GM19372 (cell line): ENCODE measurements at regions not wholly inside any gene's neighbourhood (a gene's known extent, or its start where the extent isn't known, plus 50 kb on each side); places are given as distances from the start of the nearest gene placed in this dataset.
"Not testable (repeated sequence)": the region's sequence is repeated elsewhere in the genome, so short reads cannot be mapped to it uniquely, and the experiment has no call there.

Experiments
- ATAC-seq: cut with Tn5 transposase; IDR thresholded peaks from one replicate; pipeline ENCODE4 v1.9.1; 2021; ENCODE audit warnings: mild to moderate bottlenecking, low read depth, moderate library complexity; ENCODE audit not compliant: unreplicated experiment

DNA sequence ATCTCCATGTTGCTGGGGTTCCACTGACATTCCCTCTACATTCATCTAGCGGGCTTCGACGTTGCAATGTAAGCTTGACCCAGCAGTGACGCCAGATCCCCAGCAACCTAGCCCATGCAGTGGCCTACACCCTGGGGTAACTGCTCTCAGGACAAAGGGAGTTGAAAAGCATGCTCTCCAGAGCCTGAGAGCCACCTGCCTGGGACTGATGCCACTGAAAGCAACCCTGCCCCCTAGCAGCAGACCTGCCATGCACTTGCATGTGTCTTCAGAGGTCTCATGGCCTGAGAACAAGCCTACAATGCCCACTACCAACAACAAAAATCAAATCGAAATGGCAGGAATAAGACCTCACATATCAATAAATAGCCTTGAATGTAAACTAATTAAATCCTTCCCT, 330.3 kb downstream of the TRIM36 start:
- ATAC-seq = no peak

DNA sequence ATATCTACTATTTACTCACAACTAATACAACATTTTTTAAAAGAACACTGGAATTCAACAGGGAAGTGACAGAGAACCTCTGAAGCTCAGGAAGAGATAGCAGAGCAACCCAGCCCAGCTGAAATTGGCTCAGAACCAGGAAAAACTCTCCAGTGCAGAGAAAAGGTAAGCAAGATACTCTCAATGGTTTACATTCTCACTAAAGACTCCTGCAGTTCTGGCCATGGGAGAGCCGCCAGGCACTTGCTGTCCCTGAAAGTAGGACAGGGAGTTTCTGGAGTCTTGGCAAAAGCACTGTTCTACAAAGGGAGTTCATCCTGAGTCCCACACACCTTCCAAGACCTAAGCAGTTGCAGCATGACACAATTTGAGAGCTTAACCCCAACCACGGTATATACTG, 330.8 kb downstream of the TRIM36 start:
- ATAC-seq = no peak

DNA sequence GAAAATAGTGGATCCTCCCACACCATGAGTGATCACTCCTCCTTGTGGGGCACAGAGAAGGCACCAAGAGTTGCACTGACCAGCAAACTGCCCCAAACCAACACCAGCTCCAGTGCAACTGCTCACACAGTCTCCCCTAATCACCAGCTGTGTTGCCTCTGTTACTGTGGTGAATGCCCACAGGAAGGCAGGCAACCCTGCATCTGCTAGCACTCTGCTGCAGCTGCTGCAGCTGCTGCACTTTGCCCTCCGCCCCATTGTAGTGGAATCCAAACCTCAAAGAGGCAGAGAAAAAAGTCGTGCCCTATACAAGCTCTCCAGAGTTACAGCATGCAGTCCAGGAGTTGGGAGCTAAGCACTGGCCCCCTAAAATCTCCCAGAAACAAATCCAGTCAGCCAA, 339.6 kb downstream of the TRIM36 start:
- no peak for ATAC-seq

DNA sequence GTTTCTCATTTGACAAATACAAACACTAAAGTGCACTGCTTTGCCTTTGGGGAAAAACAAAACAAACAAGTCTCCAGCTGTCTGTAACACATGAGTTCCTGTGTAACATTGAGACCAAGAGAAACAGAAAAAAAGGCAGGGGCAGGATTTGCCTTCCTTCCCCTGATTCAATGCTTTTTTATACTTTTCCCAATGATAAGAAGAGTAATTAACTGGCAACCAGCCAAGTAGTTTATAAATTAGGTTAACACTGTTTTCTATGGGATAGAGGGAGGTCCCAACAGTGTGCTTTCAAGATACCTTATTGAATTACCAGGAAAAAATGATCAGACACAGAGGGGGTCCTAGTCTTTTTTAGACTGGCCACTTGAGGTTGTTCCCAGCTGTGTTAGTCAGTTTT, 346.8 kb downstream of the TRIM36 start:
- no peak for ATAC-seq

DNA sequence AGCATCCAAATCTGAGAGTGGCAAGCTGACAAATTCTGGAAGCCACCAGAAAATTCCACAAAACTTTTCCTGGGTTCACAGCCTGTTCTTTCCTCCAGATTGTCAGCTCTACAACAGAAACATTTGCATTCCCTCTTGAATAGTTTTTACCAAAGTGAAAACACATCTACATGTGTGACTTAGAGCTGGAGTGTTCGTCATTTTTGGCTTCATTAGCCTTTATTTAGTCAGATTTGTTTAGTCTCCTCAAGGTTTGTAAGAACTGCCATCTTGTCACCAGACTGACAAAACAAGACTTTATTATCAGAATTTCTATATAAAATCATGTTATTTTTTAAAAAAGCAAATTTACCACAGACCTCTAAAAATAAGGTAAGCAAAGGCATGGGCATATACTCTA, 347.3 kb downstream of the TRIM36 start:
- ATAC-seq = no peak

DNA sequence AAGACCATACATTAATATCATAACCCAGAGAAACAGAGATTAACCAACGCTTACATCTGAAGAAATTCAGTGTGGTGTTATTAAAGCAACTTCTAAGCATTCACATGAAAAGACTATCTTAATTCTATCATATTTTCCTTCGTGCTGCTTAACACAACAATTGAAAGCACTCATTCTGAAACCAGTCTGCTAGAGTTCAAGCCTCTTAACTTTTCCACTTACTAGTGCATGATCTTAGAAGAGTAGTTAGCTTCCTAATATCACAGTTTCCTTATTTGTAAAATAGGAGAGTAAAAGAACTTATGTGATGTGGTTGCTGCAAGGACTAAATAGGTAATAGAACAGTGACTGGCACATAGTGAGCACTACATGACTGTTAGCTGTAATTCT, 379.3 kb downstream of the TRIM36 start:
- ATAC-seq = no peak

DNA sequence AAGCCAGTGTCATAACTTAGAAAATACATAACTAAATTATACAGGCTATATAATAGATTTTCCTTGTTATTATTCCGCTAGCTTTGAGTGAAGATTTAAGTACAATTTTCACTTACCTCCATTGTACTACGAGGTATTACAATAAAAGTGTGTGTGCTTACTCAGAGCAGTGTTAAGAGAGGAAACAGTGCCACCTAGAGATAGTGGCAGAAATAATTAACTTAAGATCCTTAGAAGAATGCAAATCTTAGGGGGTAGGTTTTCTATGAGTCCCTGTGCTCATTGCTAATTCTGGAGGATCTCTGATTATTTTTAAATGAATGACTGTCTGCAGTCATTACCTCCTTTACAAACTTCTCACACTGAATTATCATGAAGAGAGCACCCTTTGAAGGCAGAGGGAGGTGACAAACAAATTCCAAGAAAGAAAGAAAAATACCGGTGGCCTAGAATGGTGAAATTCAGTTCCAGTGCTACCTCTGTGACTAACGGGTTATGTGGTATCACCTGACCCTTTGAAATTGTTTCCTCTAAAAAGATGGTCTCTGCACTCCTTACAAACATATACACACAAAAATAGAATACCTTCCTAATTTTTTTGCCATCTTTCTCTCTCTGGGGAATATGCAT, 379.8 kb downstream of the TRIM36 start:
- ATAC-seq = peak; percentile 59

DNA sequence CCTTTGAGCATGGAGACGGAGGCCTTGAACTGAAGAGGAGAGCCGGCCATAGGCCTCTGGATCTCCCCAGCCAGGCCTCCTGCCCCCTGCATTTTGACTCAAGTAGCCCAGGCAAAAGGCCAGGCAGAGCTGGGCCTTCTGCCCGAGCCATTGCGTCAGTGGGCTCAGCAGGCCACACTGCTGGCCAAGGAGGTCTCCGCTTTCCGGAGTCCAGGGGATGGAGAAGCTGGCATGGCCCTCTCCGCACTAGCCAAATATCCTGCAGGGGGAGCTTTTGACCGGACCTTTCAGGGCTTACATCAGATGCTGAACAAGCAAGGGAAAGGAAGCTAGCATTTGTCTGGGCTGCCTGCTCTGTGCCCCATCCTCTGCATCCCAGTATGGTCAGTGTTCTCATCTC, 386.8 kb downstream of the TRIM36 start:
- ATAC-seq = no peak

DNA sequence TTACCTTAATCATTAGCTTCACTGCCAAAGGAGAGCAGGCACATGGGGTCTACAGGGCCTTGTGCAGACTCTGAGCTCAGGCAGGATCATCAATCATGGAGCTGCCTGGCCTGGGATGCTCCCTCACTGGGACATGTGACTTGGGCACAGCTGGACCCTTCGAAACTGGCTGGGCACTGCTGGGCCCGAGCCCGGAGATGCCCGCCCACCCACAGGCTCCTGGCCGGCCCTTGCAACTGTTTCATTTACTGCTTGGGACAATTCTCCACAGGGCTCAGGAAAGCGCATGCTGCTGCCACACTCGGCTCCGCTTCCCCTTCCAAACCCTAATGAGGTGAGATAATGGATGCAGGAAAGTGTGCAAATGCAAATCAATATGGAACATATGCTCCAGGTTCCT, 387.5 kb downstream of the TRIM36 start:
- no peak for ATAC-seq

DNA sequence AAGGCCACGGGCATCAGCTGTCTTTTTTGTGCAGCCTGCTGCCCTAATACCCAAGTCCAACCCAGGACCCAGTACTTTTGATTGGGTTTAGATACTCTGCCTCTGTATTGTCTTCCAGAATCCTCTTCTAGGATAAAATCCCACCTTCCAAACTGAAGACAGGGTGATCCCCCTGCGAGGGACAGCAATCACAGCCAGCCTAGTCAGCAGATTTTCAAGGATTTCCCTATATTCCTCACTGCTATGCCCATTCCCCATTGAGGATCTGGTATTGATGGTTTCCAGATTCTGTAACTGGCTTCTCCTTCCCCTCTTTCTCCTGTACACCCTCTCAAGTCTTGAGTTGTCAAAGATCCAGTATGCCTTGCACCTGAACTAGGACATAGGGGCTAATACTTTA, 389.4 kb downstream of the TRIM36 start:
- ATAC-seq = no peak

DNA sequence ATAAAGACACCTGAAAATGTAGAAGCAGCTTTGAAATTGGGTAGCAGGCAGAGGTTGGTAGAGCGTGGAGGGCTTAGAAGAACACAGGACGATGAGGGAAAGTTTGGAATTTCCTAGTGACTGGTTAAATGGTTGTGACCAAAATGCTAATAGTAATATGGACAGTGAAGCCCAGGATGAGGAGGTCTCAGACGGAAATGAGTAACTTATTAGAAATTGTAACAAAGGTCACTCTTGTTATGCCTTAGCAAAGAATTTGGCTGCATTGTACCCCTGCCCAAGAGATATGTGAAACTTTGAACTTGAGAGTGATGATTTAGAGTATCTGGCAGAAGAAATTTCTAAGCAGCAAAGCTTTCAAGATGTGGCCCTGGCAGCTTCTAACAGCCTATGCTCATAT, 382.5 kb downstream of the KCNN2 start:
- no peak for ATAC-seq

DNA sequence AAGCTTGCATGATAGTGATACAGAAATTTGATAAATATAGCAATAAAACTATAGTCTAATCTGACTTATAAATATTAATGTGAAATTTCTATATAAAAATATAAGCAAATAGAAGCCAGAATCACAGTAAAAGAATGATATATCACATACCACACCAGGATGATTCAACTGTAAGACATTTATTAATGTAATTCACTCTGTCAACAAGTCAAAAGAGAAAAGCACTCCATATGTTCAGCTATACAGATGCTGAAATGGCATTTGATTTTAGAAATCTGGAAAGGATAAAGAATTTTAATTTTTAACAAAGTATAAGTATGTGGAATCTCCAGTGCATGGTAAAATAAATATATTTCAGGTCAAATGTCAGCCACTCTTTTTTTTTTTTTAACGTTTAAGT, 372.4 kb downstream of the KCNN2 start:
- no peak for ATAC-seq

DNA sequence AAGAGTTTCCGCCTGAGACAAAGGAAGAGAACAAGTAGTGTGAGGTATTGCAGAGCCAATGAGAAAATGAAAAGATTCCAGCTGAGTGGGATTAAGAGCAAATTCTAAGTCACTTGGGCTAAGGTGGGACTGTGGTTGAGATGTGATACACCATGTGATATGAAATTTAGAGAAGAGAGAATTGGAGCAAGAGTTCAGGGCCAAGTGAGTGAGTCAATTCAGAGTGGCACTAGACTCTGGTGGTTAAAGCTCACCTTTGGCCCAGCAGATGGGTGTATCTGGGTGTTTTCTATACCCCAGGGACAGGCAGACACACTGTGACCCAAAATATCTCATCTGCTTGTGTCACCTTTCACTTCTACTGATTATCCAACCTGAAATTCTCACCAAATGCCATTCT, 368.1 kb downstream of the KCNN2 start:
- ATAC-seq = no peak

DNA sequence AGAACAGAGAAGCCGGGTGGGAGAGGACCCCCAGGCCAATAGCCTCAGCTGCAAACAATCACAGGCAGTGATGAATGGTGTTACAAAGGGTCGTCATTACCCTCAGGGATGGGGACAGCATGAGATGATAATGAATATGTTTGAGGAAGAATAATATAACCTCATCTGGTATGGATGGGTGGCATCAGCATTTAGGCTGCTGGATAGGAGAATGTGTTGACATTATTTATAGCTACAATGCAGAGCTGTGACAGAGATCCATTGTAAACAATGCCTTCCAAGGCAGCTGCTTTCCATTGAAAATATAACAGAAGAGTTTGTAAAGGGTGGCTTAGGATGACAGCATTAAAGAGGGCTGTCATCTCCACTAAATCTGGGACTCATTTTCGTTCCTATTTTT, 365.5 kb downstream of the KCNN2 start:
- no peak for ATAC-seq

DNA sequence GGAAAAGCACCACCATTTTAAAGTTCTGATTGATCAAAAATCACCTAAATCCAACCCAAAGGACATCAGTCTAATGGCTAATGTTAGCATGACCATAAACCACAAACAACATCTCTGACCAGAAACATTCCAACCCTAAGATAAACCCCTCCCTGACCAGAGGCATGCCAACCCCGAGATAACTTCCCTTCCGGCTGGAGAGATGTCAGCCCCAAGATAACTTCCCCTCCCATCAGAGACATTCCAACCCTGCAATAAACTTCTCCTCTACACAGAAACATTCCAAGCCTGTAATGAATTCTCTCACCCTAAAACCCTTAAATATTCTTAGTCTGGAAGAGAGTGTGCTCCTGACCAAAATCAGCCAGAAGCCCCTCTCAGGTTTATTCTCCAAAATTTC, 364.3 kb downstream of the KCNN2 start:
- ATAC-seq = no peak

DNA sequence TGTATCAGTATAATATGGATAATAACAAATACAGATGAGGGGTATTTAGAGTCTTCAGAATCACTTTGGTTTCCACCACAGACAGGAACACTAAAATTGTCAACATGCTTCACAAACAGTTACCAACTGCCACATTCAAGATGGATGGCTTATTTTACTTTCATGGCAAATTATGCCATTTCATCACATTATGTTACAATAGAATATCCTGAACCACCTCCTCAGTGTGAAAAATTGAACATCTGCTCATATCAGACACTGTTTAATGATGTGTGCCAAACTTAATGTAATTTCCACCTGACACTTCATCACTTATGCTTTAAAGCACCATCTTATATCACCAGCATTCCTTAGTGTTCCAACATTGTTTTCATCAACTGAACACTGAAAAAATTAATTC, 357.4 kb downstream of the KCNN2 start:
- no peak for ATAC-seq

DNA sequence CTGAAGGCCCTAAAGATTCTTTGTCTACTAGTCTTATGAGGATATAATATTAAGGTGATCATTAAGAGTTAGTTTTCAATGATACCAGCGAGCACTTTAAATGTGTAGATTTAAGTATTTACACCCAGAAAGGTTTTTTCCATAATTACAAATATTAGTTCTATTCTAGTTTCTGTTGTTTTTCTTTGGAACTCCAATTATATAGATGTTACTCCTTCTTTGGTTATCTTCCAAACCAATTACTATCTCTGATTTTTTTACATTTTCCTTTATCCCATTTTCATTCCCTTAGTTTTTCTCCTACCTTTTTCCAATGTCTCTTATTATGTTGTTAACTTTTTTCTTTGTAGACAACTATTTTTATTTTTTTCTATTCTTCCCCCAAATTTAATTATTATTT, 355.1 kb downstream of the KCNN2 start:
- ATAC-seq = no peak

DNA sequence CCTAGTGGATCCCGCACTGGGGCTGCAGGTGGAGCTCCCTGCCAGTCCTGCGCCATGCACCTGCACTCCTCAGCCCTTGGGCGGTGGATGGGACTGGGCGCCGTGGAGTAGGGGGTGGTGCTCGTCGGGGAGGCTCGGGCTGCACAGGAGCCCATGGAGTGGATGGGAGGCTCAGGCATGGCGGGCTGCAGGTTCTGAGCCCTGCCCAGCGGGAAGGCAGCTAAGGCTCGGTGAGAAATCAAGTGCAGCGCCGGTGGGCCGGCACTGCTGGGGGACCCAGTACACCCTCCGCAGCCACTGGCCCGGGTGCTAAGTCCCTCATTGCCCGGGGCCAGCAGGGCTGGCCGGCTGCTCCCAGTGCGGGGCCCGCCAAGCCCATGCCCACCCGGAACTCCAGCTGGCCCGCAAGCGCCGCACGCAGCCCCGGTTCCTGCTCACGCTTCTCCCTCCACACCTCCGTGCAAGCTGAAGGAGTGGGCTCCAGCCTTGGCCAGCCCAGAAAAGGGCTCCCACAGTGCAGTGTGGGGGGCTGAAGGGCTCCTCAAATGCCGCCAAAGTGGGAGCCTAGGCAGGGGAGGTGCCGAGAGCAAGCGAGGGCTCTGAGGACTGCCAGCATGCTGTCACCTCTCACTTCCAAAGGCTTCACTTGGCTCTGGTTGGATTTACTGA, 342.5 kb downstream of the KCNN2 start:
- ATAC-seq = not testable (repeated sequence)

DNA sequence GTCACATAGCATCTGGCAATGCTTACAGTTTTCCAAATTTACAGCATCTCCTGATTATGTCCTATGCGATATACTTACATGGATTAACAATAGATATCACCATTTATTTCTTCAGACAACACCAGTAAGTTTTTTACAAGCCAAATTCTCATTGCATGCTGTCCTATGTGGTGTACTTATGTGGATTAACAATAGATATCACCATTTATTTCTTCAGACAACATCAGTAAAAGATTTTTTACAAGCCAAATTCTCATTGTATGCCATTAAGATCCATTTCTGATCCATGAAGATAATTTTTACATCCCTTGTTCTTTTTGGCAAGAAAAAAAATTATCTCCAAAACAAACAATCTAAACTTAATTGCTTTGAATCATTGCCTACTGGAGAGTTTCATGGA, 340.9 kb downstream of the KCNN2 start:
- ATAC-seq = no peak

DNA sequence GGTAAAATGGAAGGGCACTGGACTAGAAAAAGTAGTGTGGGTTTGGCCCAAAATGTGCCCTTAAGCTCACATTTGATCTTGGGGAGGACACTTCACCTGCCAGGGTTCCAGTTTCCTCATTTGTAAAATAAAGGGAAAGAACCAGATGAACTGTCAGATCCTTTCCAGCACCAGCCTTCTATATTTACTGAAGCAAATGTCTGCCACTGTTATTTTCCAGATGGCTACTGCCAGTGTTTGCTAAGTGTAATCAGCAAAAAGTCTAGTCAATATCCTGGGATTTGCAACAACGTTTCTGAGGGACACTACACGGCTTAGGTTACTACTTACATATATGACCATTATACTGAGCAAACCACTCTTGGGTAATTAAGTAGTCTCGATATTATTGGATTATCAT, 340.3 kb downstream of the KCNN2 start:
- no peak for ATAC-seq

DNA sequence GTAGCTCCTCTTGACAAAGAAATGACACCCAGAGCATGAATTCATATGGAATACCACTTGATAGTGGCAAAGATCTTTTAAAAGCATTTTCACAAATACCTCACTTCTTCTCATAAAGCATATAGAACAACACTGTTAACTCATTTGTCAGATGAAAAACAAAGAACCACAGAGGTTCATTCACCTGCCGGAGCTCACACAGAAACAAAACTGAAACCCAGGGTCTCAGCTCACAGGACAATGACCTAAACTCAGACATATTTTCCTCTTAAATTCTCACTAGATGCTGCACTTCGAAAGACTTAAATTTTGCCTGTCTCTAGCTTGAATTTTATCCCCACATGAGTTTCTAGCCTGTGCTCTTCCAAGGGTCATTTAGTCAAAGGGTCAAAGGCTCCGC, 339.0 kb downstream of the KCNN2 start:
- ATAC-seq = no peak

DNA sequence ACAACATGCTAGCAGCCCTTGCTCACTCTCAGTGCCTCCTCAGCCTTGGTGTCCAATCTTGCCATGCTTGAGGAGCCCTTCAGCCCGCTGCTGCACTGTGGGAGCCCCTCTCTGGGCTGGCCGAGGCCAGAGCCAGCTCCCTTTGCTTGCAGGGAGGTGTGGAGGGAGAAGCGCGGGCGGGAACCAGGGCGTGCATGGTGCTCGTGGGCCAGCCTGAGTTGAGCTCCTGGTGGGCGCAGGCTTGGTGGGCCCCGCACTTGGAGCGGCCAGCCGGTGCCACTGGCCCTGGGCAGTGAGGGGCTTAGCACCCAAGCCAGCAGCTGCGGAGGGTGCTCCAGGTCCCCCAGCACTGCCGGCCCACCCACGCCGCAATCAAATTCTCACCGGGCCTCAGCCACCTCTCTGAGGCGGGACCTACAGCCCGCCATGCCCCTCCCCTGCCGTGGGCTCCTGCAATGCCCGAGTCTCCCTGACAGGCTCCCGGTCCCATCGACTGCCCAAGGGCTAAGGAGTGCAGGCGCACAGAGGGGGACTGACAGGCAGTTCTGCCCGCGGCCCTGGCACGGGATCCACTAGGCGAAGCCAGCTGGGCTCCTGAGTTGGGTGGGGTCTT, 333.5 kb downstream of the KCNN2 start:
- ATAC-seq = no peak
